ENCODE measurements at regions not wholly inside any gene's neighbourhood (a gene's known extent, or its start where the extent isn't known, plus 50 kb on each side); places are given as distances from the start of the nearest gene placed in this dataset.

GRCh38 chr11:24124876-24125275, 372.0 kb upstream of the LUZP2 start:
- TF ChIP-seq, protein P1, sequence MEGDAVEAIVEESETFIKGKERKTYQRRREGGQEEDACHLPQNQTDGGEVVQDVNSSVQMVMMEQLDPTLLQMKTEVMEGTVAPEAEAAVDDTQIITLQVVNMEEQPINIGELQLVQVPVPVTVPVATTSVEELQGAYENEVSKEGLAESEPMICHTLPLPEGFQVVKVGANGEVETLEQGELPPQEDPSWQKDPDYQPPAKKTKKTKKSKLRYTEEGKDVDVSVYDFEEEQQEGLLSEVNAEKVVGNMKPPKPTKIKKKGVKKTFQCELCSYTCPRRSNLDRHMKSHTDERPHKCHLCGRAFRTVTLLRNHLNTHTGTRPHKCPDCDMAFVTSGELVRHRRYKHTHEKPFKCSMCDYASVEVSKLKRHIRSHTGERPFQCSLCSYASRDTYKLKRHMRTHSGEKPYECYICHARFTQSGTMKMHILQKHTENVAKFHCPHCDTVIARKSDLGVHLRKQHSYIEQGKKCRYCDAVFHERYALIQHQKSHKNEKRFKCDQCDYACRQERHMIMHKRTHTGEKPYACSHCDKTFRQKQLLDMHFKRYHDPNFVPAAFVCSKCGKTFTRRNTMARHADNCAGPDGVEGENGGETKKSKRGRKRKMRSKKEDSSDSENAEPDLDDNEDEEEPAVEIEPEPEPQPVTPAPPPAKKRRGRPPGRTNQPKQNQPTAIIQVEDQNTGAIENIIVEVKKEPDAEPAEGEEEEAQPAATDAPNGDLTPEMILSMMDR (IDR thresholded peaks at IDR 0.05; ENCODE audit: insufficient read depth, low read depth, low read length) = no peak
- TF ChIP-seq EZH2 (IDR thresholded peaks at IDR 0.05; ENCODE audit: insufficient read depth, low read length) = no peak
- Histone ChIP-seq H3K4me3 (ENCODE audit: insufficient read depth, low read depth, low read length) (no peak overlapping the region), H3K27ac (ENCODE audit: low read depth, low read length) (no peak overlapping the region), H3K4me1 (ENCODE audit: insufficient read depth, low read length) (no peaks in the 10 kb centered on the region), H3K79me2 (ENCODE audit: insufficient read depth, low read length) (no peaks in the 10 kb centered on the region), H2AFZ (ENCODE audit: low read depth, low read length) (no peak overlapping the region), H3K36me3 (ENCODE audit: insufficient read depth, low read length) (no peaks in the 10 kb centered on the region), H3K9ac (ENCODE audit: low read length) (no peak overlapping the region), H4K20me1 (ENCODE audit: insufficient read depth, low read length) (no peaks in the 10 kb centered on the region), H3K4me2 (ENCODE audit: low read length) (no peak overlapping the region), H3K9me3 (ENCODE audit: insufficient read depth, low read depth, low read length) (no peaks in the 10 kb centered on the region), H3K27me3 (ENCODE audit: insufficient read depth, low read length) (no peaks in the 10 kb centered on the region)
- H3K4me1 Mint-ChIP-seq (ENCODE audit: low read depth, unreplicated experiment) = no peaks in the 10 kb centered on the region
- no peaks in the 10 kb centered on the region for H3K9me3 Mint-ChIP-seq (ENCODE audit: unreplicated experiment)
- no peak overlapping the region for H3K27ac Mint-ChIP-seq (ENCODE audit: unreplicated experiment)
- no peaks in the 10 kb centered on the region for H3K36me3 Mint-ChIP-seq (ENCODE audit: low read depth, unreplicated experiment)
- FAIRE-seq = no peak
- H3K4me3 Mint-ChIP-seq (ENCODE audit: unreplicated experiment) = no peak overlapping the region
- no peak for DNase-seq (ENCODE audit: low read depth)
- H3K27me3 Mint-ChIP-seq (ENCODE audit: low read depth, unreplicated experiment) = no peaks in the 10 kb centered on the region

- Mint-ChIP-seq H3K36me3 (ENCODE audit: low read depth, unreplicated experiment) (no peaks in the 10 kb centered on the region), H3K27me3 (ENCODE audit: low read depth, unreplicated experiment) (no peaks in the 10 kb centered on the region), H3K27ac (ENCODE audit: unreplicated experiment) (no peak overlapping the region), H3K4me1 (ENCODE audit: low read depth, unreplicated experiment) (no peaks in the 10 kb centered on the region), H3K9me3 (ENCODE audit: unreplicated experiment) (no peaks in the 10 kb centered on the region), H3K4me3 (ENCODE audit: unreplicated experiment) (no peak overlapping the region)
- no peak for DNase-seq (ENCODE audit: low read depth)
- no peak for TF ChIP-seq EZH2 (IDR thresholded peaks at IDR 0.05; ENCODE audit: insufficient read depth, low read length)
- TF ChIP-seq, protein P1 (IDR thresholded peaks at IDR 0.05; ENCODE audit: insufficient read depth, low read depth, low read length) = no peak
- Histone ChIP-seq H4K20me1 (ENCODE audit: insufficient read depth, low read length) (no peaks in the 10 kb centered on the region), H3K79me2 (ENCODE audit: insufficient read depth, low read length) (no peaks in the 10 kb centered on the region), H3K9ac (ENCODE audit: low read length) (no peak overlapping the region), H3K4me2 (ENCODE audit: low read length) (no peak overlapping the region), H3K27ac (ENCODE audit: low read depth, low read length) (no peak overlapping the region), H3K4me1 (ENCODE audit: insufficient read depth, low read length) (no peaks in the 10 kb centered on the region), H3K36me3 (ENCODE audit: insufficient read depth, low read length) (no peaks in the 10 kb centered on the region), H3K4me3 (ENCODE audit: insufficient read depth, low read depth, low read length) (no peak overlapping the region), H3K27me3 (ENCODE audit: insufficient read depth, low read length) (no peaks in the 10 kb centered on the region), H2AFZ (ENCODE audit: low read depth, low read length) (no peak overlapping the region), H3K9me3 (ENCODE audit: insufficient read depth, low read depth, low read length) (no peaks in the 10 kb centered on the region)
- no peak for FAIRE-seq
These were observed 365.2 kb upstream of the LUZP2 start for GRCh38 chr11:24131698-24132097.

DNA sequence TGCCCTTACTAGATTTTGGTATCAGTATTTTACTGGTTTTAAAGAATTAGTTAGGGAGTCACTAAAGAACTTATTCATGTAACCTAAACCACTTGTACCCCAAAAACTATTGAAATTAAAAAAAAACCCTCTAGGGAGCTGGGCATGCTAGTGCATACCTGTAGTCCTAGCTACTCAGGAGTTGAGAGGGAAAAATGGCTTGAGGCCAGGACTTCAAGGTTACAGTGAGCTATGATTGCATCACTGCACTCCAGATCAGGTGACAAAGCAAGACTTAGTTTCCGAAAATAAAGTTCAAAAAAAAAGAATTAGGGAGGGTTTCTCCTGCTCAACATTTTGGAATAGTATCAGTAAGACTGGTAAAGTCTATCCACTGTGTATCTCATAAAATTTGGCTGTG, 364.4 kb upstream of the LUZP2 start:
- TF ChIP-seq, protein P1 (IDR thresholded peaks at IDR 0.05; ENCODE audit: insufficient read depth, low read depth, low read length) = no peak
- TF ChIP-seq EZH2 (IDR thresholded peaks at IDR 0.05; ENCODE audit: insufficient read depth, low read length) = no peak
- FAIRE-seq (no peak), DNase-seq (ENCODE audit: low read depth) (no peak)
- H3K27ac ChIP-seq (ENCODE audit: low read depth, low read length) = no peak overlapping the region
- H3K36me3 Mint-ChIP-seq (ENCODE audit: low read depth, unreplicated experiment) = no peaks in the 10 kb centered on the region
- no peaks in the 10 kb centered on the region for H3K9me3 Mint-ChIP-seq (ENCODE audit: unreplicated experiment)
- no peaks in the 10 kb centered on the region for H3K9me3 ChIP-seq (ENCODE audit: insufficient read depth, low read depth, low read length)
- no peak overlapping the region for H2AFZ ChIP-seq (ENCODE audit: low read depth, low read length)
- H4K20me1 ChIP-seq (ENCODE audit: insufficient read depth, low read length) = no peaks in the 10 kb centered on the region
- H3K36me3 ChIP-seq (ENCODE audit: insufficient read depth, low read length) = no peaks in the 10 kb centered on the region
- H3K27ac Mint-ChIP-seq (ENCODE audit: unreplicated experiment) = no peak overlapping the region
- H3K27me3 ChIP-seq (ENCODE audit: insufficient read depth, low read length) = no peaks in the 10 kb centered on the region
- H3K79me2 ChIP-seq (ENCODE audit: insufficient read depth, low read length) = no peaks in the 10 kb centered on the region
- H3K4me2 ChIP-seq (ENCODE audit: low read length) = no peak overlapping the region
- H3K9ac ChIP-seq (ENCODE audit: low read length) = no peak overlapping the region
- no peaks in the 10 kb centered on the region for H3K4me1 ChIP-seq (ENCODE audit: insufficient read depth, low read length)
- H3K4me3 ChIP-seq (ENCODE audit: insufficient read depth, low read depth, low read length) = no peak overlapping the region
- no peaks in the 10 kb centered on the region for H3K4me1 Mint-ChIP-seq (ENCODE audit: low read depth, unreplicated experiment)
- no peak overlapping the region for H3K4me3 Mint-ChIP-seq (ENCODE audit: unreplicated experiment)
- no peaks in the 10 kb centered on the region for H3K27me3 Mint-ChIP-seq (ENCODE audit: low read depth, unreplicated experiment)
